ENCODE measurements at regions not wholly inside any gene's neighbourhood (a gene's known extent, or its start where the extent isn't known, plus 50 kb on each side); places are given as distances from the start of the nearest gene placed in this dataset.

DNA sequence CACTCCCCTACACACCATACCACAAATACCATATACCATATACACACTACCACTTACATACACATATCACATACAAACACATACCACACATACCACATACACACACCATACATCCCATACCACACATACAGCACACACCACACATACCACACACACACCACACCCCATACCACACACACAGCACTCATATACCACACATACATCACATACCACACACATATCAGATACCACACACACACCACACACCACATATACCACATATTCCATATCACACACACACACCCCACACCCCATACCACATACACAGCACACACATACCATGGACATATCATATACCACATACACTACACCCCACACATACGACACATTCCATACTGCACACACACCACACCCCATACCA is 276.6 kb downstream of the GADD45G start:
- TF ChIP-seq, protein P1, sequence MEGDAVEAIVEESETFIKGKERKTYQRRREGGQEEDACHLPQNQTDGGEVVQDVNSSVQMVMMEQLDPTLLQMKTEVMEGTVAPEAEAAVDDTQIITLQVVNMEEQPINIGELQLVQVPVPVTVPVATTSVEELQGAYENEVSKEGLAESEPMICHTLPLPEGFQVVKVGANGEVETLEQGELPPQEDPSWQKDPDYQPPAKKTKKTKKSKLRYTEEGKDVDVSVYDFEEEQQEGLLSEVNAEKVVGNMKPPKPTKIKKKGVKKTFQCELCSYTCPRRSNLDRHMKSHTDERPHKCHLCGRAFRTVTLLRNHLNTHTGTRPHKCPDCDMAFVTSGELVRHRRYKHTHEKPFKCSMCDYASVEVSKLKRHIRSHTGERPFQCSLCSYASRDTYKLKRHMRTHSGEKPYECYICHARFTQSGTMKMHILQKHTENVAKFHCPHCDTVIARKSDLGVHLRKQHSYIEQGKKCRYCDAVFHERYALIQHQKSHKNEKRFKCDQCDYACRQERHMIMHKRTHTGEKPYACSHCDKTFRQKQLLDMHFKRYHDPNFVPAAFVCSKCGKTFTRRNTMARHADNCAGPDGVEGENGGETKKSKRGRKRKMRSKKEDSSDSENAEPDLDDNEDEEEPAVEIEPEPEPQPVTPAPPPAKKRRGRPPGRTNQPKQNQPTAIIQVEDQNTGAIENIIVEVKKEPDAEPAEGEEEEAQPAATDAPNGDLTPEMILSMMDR (IDR thresholded peaks at IDR 0.05; ENCODE audit: insufficient read depth, low read length, poor library complexity, severe bottlenecking): no peak
- TF ChIP-seq EZH2phosphoT487 (conservative IDR thresholded peaks at IDR 0.05; ENCODE audit: low read length): no peak

All from SU-DHL-6 (cell line).